NCI-H345 treated with DMSO at 0.1 percent for 48 hours (cell line): ENCODE measurements at regions not wholly inside any gene's neighbourhood (a gene's known extent, or its start where the extent isn't known, plus 50 kb on each side); places are given as distances from the start of the nearest gene placed in this dataset.
"Not testable (repeated sequence)": the region's sequence is repeated elsewhere in the genome, so short reads cannot be mapped to it uniquely, and the experiment has no call there.

Experiments
- DNase-seq: peaks from one replicate; lab custom pipeline; 2025; ENCODE audit not compliant: unreplicated experiment; lab: John Stamatoyannopoulos, UW

GRCh38 chr9:22829236-22829635 is 382.6 kb downstream of the DMRTA1 start:
- no peak for DNase-seq

- DNase-seq: no peak
Measured at GRCh38 chr9:22838266-22838665, 391.6 kb downstream of the DMRTA1 start.

GRCh38 chr9:22840641-22841040 is 394.0 kb downstream of the DMRTA1 start:
- DNase-seq: no peak

DNA sequence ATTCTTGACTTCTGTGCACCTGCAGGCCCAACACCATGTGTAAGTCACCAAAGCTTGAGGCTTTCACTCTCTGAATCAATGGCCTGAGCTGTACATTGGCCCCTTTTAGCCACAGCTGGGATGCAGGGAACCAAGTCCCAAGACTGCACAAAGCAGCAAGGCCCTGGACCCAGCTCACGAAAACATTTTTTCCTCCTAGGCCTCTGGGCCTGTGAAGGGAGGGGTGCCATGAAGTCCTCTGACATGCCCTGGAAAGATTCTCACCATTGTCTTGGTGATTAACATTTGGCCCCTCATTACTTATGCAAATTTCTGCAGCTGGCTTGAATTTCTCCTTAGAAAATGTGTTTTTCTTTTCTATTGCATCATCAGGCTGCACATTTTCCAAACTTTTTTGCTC is 398.6 kb downstream of the DMRTA1 start:
- DNase-seq: not testable (repeated sequence)

- DNase-seq: no peak
Measured at GRCh38 chr9:22855980-22856379, 409.4 kb downstream of the DMRTA1 start.

- DNase-seq: no peak
Measured at GRCh38 chr9:22857316-22857715, 410.7 kb downstream of the DMRTA1 start.

DNA sequence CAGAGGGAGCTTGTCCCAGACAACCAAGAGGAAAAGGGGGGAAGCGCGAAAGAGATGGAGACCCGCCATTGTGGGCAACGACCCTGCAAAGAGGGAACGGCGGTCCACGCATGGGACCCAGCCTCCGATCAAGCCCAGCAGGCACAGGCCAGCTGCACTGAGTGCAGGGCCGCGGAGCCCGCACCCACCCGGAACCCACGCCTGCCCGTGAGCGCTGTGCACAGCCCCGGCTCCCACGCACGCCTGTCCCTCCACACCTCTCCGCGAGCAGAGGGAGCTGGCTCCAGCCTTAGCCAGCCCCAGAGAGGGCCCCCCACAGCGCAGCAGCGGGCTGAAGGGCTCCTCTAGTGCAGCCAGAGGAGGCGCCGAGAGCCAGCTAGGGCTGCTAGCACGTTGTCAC is 416.5 kb downstream of the DMRTA1 start:
- DNase-seq: no peak

GRCh38 chr9:22863736-22864135 is 417.1 kb downstream of the DMRTA1 start:
- no peak for DNase-seq

- no peak for DNase-seq
Measured at GRCh38 chr9:22893196-22893843, 446.7 kb downstream of the DMRTA1 start.

GRCh38 chr9:22898591-22898990 is 452.0 kb downstream of the DMRTA1 start:
- DNase-seq: no peak

DNA sequence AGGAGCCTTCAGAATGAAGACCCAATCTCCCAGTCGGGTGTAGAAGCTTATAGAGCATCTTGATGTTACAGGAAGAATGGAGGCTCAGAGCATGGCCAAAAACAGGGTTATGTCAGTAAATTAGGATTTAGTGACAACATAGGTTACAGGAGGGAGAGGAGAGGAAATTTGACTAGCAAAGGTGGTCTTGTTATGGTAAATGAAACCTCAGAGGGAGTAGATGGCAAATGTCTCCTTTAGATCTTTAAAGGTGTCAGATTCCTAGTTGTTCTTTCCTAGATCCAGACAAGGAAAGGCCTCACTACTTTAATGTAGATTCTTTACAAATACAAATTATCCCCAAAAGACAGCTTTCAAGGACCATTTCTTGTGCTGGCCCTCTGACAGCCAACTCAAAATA is 465.0 kb downstream of the DMRTA1 start:
- DNase-seq: no peak

- DNase-seq: no peak
Measured at GRCh38 chr9:22913026-22913425, 466.4 kb downstream of the DMRTA1 start.

DNA sequence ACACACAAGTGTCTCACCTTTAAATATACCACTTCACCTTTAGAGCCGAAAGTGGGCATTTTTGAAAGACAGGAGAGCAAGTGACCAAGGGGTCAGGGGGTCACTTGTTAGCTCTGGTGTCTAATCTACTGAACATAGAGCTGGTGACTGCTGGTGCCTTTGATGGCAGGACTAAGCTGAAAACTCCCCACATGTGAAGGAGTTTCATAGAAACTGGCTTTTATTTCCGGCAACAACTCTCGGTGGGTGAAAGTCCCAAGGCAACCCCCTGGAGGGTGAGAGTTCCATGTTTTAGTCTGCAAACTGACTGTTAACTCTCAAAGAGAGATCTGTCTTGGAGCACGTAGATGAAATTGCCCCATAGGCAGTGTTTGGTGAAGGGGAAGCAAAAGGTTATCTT is 466.9 kb downstream of the DMRTA1 start:
- no peak for DNase-seq

- no peak for DNase-seq
Measured at GRCh38 chr9:22916148-22916547, 469.5 kb downstream of the DMRTA1 start.

DNA sequence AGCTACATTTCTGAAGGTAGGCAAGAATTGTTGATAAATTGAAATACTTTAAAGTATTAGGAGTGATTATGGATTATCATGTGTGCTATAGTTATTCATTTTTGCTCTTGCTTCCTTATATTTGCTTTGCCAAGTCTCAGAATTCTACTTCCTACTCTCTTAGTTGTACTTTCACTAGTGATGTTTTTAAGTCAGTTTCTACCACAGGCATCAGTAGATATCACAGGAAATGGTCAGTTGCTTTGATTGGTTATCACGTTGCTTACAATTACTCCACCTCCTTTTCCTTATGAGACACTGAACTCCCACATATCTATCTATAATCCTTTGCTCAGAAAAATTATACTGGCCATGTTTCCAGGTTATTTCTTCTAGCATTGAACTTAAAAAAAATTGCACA is 472.8 kb downstream of the DMRTA1 start:
- DNase-seq: no peak

- no peak for DNase-seq
Measured at GRCh38 chr9:22921742-22922141, 475.1 kb downstream of the DMRTA1 start.

DNA sequence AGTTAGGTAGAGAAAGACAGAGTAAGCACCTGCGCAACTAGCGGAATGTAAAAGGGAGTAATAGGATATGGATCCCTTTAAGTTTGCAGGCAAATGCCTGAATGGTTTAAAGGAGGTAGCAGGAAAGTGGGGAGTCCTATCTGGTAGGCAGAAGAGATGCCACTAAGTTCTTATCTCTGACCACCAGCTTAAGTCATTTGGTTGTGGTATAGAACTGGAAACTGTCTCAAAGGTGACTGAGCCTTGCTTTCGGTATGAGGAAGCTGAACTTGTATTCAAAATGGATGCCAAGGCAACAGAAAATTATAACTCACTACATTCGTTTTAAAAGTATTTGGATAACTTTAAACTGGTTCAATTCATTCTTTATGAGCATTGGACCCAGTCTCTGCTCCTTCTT is 475.6 kb downstream of the DMRTA1 start:
- no peak for DNase-seq

DNA sequence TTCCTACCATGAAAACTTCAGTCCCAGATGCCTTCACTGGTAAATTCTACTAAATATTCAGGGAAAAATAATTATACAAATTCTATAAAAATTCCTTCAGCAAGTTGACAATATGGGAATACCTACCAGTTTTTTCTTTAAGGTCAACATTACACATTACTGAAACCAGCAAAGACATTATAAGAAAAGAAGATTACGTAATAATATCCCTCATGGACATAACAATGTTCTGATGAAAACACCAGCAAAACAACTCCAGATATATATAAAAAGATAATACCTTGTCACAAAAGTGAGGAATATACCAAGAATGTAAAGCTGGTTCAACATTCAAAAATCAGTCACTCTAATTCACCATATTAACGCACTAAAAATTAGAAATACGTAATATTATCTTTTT is 507.9 kb downstream of the DMRTA1 start:
- no peak for DNase-seq

GRCh38 chr9:22954964-22955363 is 508.3 kb downstream of the DMRTA1 start:
- no peak for DNase-seq

- DNase-seq: no peak
Measured at GRCh38 chr9:22969350-22969979, 522.8 kb downstream of the DMRTA1 start.

DNA sequence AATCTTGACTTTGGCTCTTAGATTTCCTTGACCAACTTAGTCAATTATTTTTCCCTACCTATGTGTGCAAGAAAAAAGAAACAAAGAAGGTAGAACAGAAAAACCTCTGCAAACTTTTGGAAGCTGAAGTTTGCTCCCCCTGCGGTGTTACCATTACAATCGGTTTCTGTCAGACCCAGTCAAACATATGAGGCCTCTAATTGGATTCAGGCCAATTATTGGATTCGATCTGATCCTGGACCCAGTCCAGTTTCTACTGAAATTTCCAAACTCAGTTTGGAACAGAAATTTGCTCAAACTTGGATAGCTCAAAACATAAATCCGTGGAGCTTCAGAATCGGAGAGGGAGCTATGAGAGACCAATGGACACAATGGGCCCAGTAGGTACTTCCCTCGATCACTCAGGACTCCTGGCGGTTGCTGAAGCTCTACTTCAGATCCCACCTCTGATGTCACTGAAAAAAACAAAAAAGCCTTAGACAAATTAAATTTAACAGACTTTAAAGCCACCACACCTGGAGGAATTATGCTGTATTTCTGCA is 523.9 kb downstream of the DMRTA1 start:
- no peak for DNase-seq

DNA sequence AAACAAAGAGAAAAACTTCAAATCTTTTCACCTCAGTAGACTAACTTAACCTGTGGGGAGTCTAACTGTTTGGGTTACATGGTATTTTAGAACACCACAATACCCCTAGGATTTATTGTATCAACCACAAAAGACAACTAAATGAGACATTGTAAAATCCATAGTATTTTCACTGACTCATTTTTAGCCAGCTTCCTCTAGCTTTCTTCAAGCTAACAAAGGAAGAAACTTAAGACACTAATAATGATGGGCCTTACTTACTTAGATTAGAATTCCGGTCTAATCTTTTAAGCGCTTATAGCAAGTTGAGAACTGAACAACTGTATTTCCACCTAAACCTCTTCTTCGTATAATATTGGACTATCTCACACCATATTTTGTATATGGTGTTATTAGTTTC is 529.3 kb downstream of the DMRTA1 start:
- no peak for DNase-seq

- no peak for DNase-seq
Measured at GRCh38 chr9:22976454-22976853, 529.8 kb downstream of the DMRTA1 start.
